CD4-positive, alpha-beta T cell treated with Interleukin-10 for 1 hour (primary cell): ENCODE measurements at regions not wholly inside any gene's neighbourhood (a gene's known extent, or its start where the extent isn't known, plus 50 kb on each side); places are given as distances from the start of the nearest gene placed in this dataset.

Source experiments
- DNase-seq: peaks from one replicate; pipeline ENCODE4 v3.0.0-alpha.2; 2020

DNA sequence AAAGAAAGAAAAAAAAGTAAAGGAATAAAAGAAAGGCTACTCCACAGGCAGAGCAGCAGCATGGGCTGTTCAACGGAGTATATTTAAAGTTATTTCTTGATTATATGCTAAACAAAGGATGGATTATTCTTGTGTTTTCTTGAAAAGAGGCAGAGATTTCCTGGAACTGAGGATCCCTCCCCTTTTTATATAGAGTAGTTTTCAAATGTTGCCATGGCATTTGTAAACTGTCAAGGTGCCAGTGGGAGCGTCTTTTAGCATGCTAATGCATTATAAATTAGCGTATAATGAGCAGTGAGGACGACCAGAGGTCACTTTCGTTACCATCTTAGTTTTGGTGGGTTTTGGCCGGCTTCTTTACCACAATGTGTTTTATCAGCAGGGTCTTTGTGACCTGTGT, 383.0 kb downstream of the PCNX1 start:
- DNase-seq: no peak

- DNase-seq: peak; percentile 6
These were observed 383.8 kb downstream of the PCNX1 start for GRCh38 chr14:71290960-71291466.

DNA sequence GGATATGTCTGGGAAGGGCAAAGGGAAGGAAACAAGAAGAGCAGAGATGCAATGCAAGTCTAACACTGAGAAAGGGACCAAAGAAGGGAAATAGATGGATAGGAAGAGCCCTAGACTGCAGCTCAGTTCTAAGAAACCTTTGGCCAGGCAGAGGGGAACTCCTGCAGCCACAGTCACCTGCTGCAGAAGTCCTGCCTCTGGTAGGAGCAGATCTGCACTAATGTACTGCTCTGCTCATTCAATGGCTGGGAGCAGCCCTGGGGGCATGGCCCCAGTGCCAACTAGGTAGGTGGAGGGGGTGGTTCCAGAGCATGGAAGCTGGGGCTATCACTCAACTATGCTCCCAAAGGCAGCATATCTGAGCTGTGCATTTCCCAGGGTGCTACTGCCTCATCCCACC, 388.9 kb downstream of the PCNX1 start:
- no peak for DNase-seq

GRCh38 chr14:71300566-71301330, 393.5 kb downstream of the PCNX1 start:
- DNase-seq: no peak

GRCh38 chr14:71301611-71302010, 394.4 kb downstream of the PCNX1 start:
- no peak for DNase-seq

- no peak for DNase-seq
These were observed 397.4 kb downstream of the PCNX1 start for GRCh38 chr14:71304690-71305089.

DNA sequence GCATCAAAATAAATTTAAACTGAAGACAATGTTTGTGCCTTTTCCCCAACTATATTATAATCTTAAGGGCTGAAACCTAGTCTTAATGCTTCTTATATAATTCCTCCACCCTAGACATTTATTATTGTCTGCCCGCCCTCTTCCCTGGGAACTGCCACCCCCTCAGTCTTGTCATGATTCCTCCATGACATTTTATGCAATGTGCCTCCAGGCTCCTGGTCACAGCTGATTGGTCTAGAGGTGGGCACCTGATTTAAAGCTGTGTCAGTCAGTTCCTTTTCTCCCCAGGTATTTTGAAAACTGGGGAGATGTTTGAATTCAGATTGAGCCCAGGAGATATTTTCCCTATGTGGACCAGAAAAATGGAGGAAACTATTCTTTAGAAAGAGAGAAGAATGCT, 401.4 kb downstream of the PCNX1 start:
- no peak for DNase-seq

DNA sequence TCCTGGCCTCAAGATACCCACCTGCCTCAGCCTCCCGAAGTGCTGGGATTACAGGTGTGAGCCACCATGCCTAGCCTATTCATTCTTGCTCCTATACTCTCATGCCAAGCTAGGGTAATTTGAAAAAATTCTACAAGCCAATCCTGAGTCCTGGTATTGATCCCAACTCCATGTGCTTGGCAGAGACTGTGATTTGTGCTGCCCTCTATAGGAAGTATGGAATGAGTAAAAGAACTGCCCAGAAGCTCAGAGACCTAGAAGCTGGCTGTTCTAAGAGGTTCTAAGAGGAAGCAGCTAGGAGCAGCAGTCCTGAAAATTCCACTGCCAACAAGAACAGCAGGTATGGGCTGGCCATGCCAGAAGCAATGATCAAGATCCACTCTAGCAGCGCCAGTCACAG, 402.5 kb downstream of the PCNX1 start:
- no peak for DNase-seq

- DNase-seq: no peak
These were observed 403.8 kb downstream of the PCNX1 start for GRCh38 chr14:71311061-71311460.

GRCh38 chr14:71314717-71315116, 407.5 kb downstream of the PCNX1 start:
- DNase-seq: no peak

DNA sequence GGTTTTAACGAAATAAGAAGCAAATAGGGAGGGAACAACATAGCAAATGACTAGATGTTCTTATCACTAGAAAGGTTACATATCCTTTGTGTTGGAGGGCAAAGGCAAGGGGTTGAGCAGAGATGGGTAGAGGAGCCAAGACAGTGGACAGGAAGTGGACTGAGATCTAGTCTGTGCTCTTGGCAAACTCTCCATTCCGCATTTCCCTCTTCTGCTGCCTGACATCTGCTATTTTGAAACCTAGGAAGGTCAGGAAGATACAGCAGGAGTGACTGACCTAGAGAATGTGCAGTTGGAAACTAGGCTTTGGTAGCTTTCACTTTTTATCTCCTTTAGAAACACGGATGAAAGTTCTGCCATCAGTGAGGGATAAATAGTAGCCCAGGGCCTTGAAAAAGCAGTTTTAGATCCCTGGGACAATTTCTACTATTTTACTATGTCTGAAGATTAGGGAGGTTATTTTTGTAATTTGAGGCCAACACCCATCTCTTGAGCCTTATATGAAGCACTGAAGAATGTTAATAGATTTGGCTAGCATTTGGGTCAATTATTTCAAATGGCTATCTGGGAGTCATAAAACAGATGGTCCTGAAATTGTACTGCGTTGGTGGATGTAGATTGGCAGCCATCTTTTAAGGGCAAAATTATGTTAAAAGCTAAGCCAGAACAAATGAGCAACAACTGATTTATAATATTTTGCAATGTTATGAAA, 410.3 kb downstream of the PCNX1 start:
- no peak for DNase-seq

DNA sequence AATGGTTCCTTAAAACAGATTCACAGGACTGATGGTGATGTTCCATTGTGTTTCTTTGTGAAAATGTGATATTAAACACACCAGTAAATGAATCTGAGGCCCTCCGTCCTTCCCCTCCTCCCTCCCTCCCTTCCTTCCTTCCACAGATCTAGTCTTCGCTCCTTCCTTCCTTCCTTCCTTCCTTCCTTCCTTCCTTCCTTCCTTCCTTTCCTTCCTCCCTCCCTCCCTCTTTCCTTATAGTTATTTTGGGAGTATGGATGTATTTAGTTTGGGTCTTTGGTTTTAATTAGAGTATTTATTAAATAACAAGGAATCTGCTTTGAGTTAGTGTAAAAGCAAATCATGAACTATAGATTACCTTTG, 410.8 kb downstream of the PCNX1 start:
- no peak for DNase-seq

GRCh38 chr14:71319666-71320065, 412.4 kb downstream of the PCNX1 start:
- no peak for DNase-seq

DNA sequence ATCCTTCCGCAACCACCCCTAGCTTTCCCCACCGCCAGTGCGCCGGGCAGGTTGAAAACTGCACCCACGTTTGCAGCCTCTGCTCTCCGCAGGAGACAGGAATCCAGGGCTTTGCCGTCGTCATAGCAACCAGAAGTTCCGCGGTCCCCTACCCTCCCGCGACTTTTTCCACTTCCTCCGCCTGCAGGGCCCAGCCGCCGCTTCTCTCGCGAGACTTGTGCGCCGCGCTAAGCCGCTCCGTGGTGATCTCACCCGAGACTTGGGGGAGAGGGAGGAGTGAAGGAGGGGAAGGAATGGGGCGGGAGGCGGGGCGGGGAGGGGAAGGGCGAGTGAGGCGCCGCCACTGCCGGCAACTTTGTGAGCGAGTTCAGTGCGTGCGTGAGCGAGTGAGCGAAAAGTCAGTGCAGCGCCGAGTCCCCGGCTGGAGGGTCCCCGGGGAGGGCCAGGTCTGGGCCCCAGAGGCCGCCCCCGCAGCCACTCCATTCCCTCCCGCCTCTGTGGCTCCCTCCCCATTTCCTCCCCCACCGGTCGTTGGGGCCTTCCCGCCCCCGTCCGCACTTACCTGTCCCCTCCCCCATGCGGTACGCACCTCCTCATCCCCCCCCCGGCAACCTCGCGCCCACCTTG, 413.0 kb downstream of the PCNX1 start, which contains the start of gene SIPA1L1:
SIPA1L1 (plus strand) TSS at position 370 of the 627 bp plus-strand sequence.
- peak; percentile 99 for DNase-seq

- peak; percentile 69 for DNase-seq
These were observed 413.7 kb downstream of the PCNX1 start for GRCh38 chr14:71320734-71321573.

DNA sequence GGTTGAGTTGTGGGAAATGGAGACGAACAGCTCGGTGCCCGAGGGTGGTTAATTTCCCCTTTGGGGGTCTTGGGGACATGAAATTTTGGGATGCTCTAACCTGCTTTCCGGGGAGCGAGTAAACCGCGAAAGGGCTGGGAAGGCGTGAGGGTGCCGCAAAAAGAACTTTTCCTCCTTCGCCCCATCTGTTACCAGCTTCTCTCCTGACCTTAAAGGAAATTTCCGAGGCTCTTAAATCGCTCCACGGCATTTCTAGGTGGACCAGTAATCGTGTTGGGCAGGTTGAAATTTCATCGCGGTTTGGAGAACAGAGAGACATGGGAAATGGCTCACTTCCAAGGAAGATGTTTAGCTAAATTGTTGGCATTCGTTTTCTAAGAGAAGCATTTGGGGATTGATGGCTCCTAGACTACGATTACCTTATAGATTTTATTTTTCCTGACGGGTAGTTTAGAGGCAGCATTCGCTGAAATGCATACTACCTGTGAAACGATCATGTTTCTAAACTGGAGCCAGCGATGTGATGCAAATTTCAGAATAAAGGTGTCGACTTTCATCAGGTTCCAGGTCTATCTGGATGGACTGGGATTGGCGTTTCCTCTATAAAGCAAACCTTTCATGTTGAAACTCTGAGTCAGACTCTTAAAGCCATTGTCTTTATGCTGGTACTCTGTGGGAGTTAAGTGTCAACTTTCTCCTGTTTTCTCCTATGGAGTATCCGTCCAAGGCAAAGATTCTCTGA, 414.5 kb downstream of the PCNX1 start:
- peak; percentile 17 for DNase-seq

- peak; percentile 60 for DNase-seq
These were observed 415.5 kb downstream of the PCNX1 start for GRCh38 chr14:71322655-71323250.

- peak; percentile 65 for DNase-seq
These were observed 417.6 kb downstream of the PCNX1 start for GRCh38 chr14:71324767-71325272.

- no peak for DNase-seq
These were observed 420.4 kb downstream of the PCNX1 start for GRCh38 chr14:71327691-71328090.

GRCh38 chr14:71328183-71328582, 420.9 kb downstream of the PCNX1 start:
- DNase-seq: peak; percentile 16

DNA sequence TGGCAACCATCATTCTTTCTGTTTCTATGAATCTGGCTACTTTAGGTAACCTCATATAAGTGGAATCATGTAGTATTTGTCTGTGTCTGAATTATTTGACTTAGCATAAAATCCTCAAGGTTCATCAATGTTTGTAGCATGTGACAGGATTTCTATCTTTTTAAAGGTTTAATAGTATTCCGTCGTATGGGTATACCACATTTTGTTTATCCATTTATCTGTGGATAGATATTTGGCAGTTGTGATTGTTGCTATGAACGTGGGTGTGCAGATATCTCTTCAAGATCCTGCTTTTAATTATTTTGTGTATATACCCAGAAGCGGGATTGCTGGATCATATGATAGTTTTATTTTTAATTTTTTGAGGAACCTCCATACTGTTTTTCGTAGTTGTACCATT, 421.7 kb downstream of the PCNX1 start:
- DNase-seq: no peak
